ENCODE measurements at regions not wholly inside any gene's neighbourhood (a gene's known extent, or its start where the extent isn't known, plus 50 kb on each side); places are given as distances from the start of the nearest gene placed in this dataset.

- no peaks in the 10 kb centered on the region for H3K36me3 ChIP-seq (ENCODE audit: insufficient read depth, low read length)
- no peak overlapping the region for H3K4me3 ChIP-seq (ENCODE audit: low read depth in 1 of 2, low read length in 2 of 2)
- H3K9ac ChIP-seq (ENCODE audit: low read depth, low read length), result no peak overlapping the region
- no peaks in the 10 kb centered on the region for H4K20me1 ChIP-seq (ENCODE audit: insufficient read depth, low read length)
- H3K27me3 ChIP-seq (ENCODE audit: insufficient read depth, low read length, poor library complexity), result no peaks in the 10 kb centered on the region
- H3K4me2 ChIP-seq (ENCODE audit: insufficient read depth, low read length), result no peak overlapping the region
- TF ChIP-seq CTCF (IDR thresholded peaks at IDR 0.05; ENCODE audit: borderline replicate concordance, extremely low read depth, low read length, poor library complexity, severe bottlenecking) (no peak), EZH2 (IDR thresholded peaks at IDR 0.05; ENCODE audit: borderline replicate concordance, low read depth, low read length, severe bottlenecking) (no peak)
- H3K9me3 ChIP-seq (ENCODE audit: insufficient read depth, low read length, severe bottlenecking), result no peaks in the 10 kb centered on the region
- no peak overlapping the region for H2AFZ ChIP-seq (ENCODE audit: low read depth, low read length)
- H3K27ac ChIP-seq (ENCODE audit: low read length), result no peak overlapping the region
- no peak for DNase-seq
- no peak for ATAC-seq (ENCODE audit: insufficient read depth, low read depth)
- H3K4me1 ChIP-seq (ENCODE audit: insufficient read depth, low read length), result no peaks in the 10 kb centered on the region
- no peaks in the 10 kb centered on the region for H3K79me2 ChIP-seq (ENCODE audit: insufficient read depth, low read length)
Observed at GRCh38 chr2:5515693-5516092, 176.5 kb upstream of the SOX11 start.

GRCh38 chr2:5519286-5519685 lies 172.9 kb upstream of the SOX11 start:
- Histone ChIP-seq H4K20me1 (ENCODE audit: insufficient read depth, low read length) (no peaks in the 10 kb centered on the region), H3K4me2 (ENCODE audit: insufficient read depth, low read length) (no peak overlapping the region), H3K79me2 (ENCODE audit: insufficient read depth, low read length) (no peaks in the 10 kb centered on the region), H3K4me3 (ENCODE audit: low read depth in 1 of 2, low read length in 2 of 2) (no peak overlapping the region), H3K9ac (ENCODE audit: low read depth, low read length) (no peak overlapping the region), H3K27ac (ENCODE audit: low read length) (no peak overlapping the region), H3K27me3 (ENCODE audit: insufficient read depth, low read length, poor library complexity) (no peaks in the 10 kb centered on the region), H3K36me3 (ENCODE audit: insufficient read depth, low read length) (no peaks in the 10 kb centered on the region), H3K4me1 (ENCODE audit: insufficient read depth, low read length) (no peaks in the 10 kb centered on the region), H2AFZ (ENCODE audit: low read depth, low read length) (no peak overlapping the region), H3K9me3 (ENCODE audit: insufficient read depth, low read length, severe bottlenecking) (no peaks in the 10 kb centered on the region)
- no peak for ATAC-seq (ENCODE audit: insufficient read depth, low read depth)
- DNase-seq, result no peak
- TF ChIP-seq EZH2 (IDR thresholded peaks at IDR 0.05; ENCODE audit: borderline replicate concordance, low read depth, low read length, severe bottlenecking), result no peak
- TF ChIP-seq CTCF (IDR thresholded peaks at IDR 0.05; ENCODE audit: borderline replicate concordance, extremely low read depth, low read length, poor library complexity, severe bottlenecking), result no peak

- Histone ChIP-seq H2AFZ (ENCODE audit: low read depth, low read length) (no peak overlapping the region), H3K4me2 (ENCODE audit: insufficient read depth, low read length) (no peak overlapping the region)
- no peak for TF ChIP-seq EZH2 (IDR thresholded peaks at IDR 0.05; ENCODE audit: borderline replicate concordance, low read depth, low read length, severe bottlenecking)
- no peak for TF ChIP-seq CTCF (IDR thresholded peaks at IDR 0.05; ENCODE audit: borderline replicate concordance, extremely low read depth, low read length, poor library complexity, severe bottlenecking)
Observed at GRCh38 chr2:5520463-5520972, 171.7 kb upstream of the SOX11 start.

GRCh38 chr2:5521461-5521860 lies 170.7 kb upstream of the SOX11 start:
- TF ChIP-seq EZH2 (IDR thresholded peaks at IDR 0.05; ENCODE audit: borderline replicate concordance, low read depth, low read length, severe bottlenecking) (no peak), CTCF (IDR thresholded peaks at IDR 0.05; ENCODE audit: borderline replicate concordance, extremely low read depth, low read length, poor library complexity, severe bottlenecking) (no peak)
- H4K20me1 ChIP-seq (ENCODE audit: insufficient read depth, low read length), result no peaks in the 10 kb centered on the region
- no peak overlapping the region for H3K9ac ChIP-seq (ENCODE audit: low read depth, low read length)

More at GRCh38 chr2:5520463-5520972, 171.7 kb upstream of the SOX11 start:
- no peaks in the 10 kb centered on the region for H4K20me1 ChIP-seq (ENCODE audit: insufficient read depth, low read length)
- H3K9me3 ChIP-seq (ENCODE audit: insufficient read depth, low read length, severe bottlenecking), result no peaks in the 10 kb centered on the region
- H3K79me2 ChIP-seq (ENCODE audit: insufficient read depth, low read length), result no peaks in the 10 kb centered on the region
- H3K9ac ChIP-seq (ENCODE audit: low read depth, low read length), result no peak overlapping the region
- DNase-seq, result no peak
- H3K36me3 ChIP-seq (ENCODE audit: insufficient read depth, low read length), result no peaks in the 10 kb centered on the region
- H3K4me3 ChIP-seq (ENCODE audit: low read depth in 1 of 2, low read length in 2 of 2), result no peak overlapping the region
- H3K27me3 ChIP-seq (ENCODE audit: insufficient read depth, low read length, poor library complexity), result no peaks in the 10 kb centered on the region
- H3K4me1 ChIP-seq (ENCODE audit: insufficient read depth, low read length), result no peaks in the 10 kb centered on the region
- ATAC-seq (ENCODE audit: insufficient read depth, low read depth), result no peak
- H3K27ac ChIP-seq (ENCODE audit: low read length), result no peak overlapping the region

More at GRCh38 chr2:5521461-5521860, 170.7 kb upstream of the SOX11 start:
- no peak overlapping the region for H3K4me2 ChIP-seq (ENCODE audit: insufficient read depth, low read length)
- H3K4me1 ChIP-seq (ENCODE audit: insufficient read depth, low read length), result no peaks in the 10 kb centered on the region
- H3K4me3 ChIP-seq (ENCODE audit: low read depth in 1 of 2, low read length in 2 of 2), result no peak overlapping the region
- no peak overlapping the region for H2AFZ ChIP-seq (ENCODE audit: low read depth, low read length)
- H3K27me3 ChIP-seq (ENCODE audit: insufficient read depth, low read length, poor library complexity), result no peaks in the 10 kb centered on the region
- no peaks in the 10 kb centered on the region for H3K79me2 ChIP-seq (ENCODE audit: insufficient read depth, low read length)
- no peak overlapping the region for H3K27ac ChIP-seq (ENCODE audit: low read length)
- no peaks in the 10 kb centered on the region for H3K9me3 ChIP-seq (ENCODE audit: insufficient read depth, low read length, severe bottlenecking)
- ATAC-seq (ENCODE audit: insufficient read depth, low read depth), result no peak
- no peaks in the 10 kb centered on the region for H3K36me3 ChIP-seq (ENCODE audit: insufficient read depth, low read length)
- no peak for DNase-seq

Measured in DND-41 (cell line).